H1 (cell line): ENCODE measurements at regions not wholly inside any gene's neighbourhood (a gene's known extent, or its start where the extent isn't known, plus 50 kb on each side); places are given as distances from the start of the nearest gene placed in this dataset.

Source experiments
- CTCF ChIA-PET: fragments of 300-600 bp; sonication (Branson Sonifier 250); formaldehyde crosslinking; loops from one replicate; lab custom pipeline; 2021; ENCODE audit not compliant: partially characterized antibody; lab: Charles Lee
- POLR2A ChIA-PET: fragments of 300-600 bp; sonication (Branson Sonifier 250); formaldehyde crosslinking; loops from one replicate; lab custom pipeline; 2021; ENCODE audit warnings: inconsistent platforms; ENCODE audit not compliant: partially characterized antibody; lab: Charles Lee
- DNase-seq, 2 experiments: peaks; one replicate each; pipeline versions ENCODE4 v3.0.0 to v3.0.0-alpha.2; 2010 to 2022; ENCODE audit warnings: low spot score in 2 of 2, low read depth in 1 of 2, mixed read lengths in 1 of 2
- FAIRE-seq: peaks from 2 replicates; lab custom pipeline; 2011; peaks lifted over from hg19 to GRCh38; lab: Jason Lieb, UNC
- H2AFZ ChIP-seq: 2 replicates; pipeline ENCODE4 v1.8.1; 2012; ENCODE audit warnings: low read length, inconsistent platforms
- H2AK5ac ChIP-seq: 2 replicates; pipeline ENCODE4 v1.6.1; 2013; ENCODE audit warnings: low read depth, low read length
- H2BK120ac ChIP-seq: replicated peaks from 2 replicates; pipeline ENCODE3; 2013; ENCODE audit warnings: low read depth, low read length, inconsistent platforms
- H2BK12ac ChIP-seq: 2 replicates; pipeline ENCODE4 v1.6.1; 2013; ENCODE audit warnings: low read depth, low read length
- H2BK15ac ChIP-seq: 2 replicates; pipeline ENCODE4 v1.6.1; 2013; ENCODE audit warnings: low read length
- H2BK20ac ChIP-seq: 2 replicates; pipeline ENCODE4 v1.6.1; 2013; ENCODE audit warnings: low read length
- H2BK5ac ChIP-seq: 2 replicates; pipeline ENCODE4 v1.6.1; 2013; ENCODE audit warnings: low read depth, low read length
- H3K14ac ChIP-seq: 2 replicates; pipeline ENCODE4 v1.6.1; 2013; ENCODE audit warnings: inconsistent platforms; ENCODE audit not compliant: insufficient read length
- H3K18ac ChIP-seq: 2 replicates; pipeline ENCODE4 v1.6.1; 2013; ENCODE audit warnings: low read length; ENCODE audit errors: extremely low read depth
- H3K23ac ChIP-seq: 2 replicates; pipeline ENCODE4 v1.6.1; 2013; ENCODE audit warnings: inconsistent platforms; ENCODE audit not compliant: insufficient read length
- H3K23me2 ChIP-seq: 2 replicates; pipeline ENCODE4 v1.6.1; 2013; ENCODE audit warnings: low read depth, low read length
- H3K27ac ChIP-seq: 2 replicates; pipeline ENCODE4 v1.6.1; 2011; ENCODE audit warnings: low read depth, low read length, inconsistent platforms
- H3K27me3 ChIP-seq, 4 experiments: replicated peaks in 1 of 4; 1 replicate in 1 of 4; 2 replicates in 3 of 4; pipeline versions ENCODE4 v1.6.1 to v1.8.1; 2011 to 2013; ENCODE audit warnings: low read length in 3 of 4, mild to moderate bottlenecking in 3 of 4, inconsistent platforms in 2 of 4, mixed read lengths in 2 of 4, moderate library complexity in 1 of 4; ENCODE audit not compliant: control insufficient read depth in 3 of 4, insufficient read depth in 3 of 4; ENCODE audit errors: extremely low read depth in 1 of 4
- H3K36me3 ChIP-seq, 4 experiments: 2 replicates each; pipeline versions ENCODE4 v1.6.1 to v1.8.1; 2011 to 2013; ENCODE audit warnings: mild to moderate bottlenecking in 4 of 4, low read length in 3 of 4, moderate library complexity in 2 of 4, control low read depth in 1 of 4, inconsistent platforms in 1 of 4; ENCODE audit not compliant: insufficient read depth in 4 of 4, control insufficient read depth in 2 of 4
- H3K4ac ChIP-seq: replicated peaks from 2 replicates; pipeline ENCODE3; 2013; ENCODE audit warnings: low read length, low read depth, mixed read lengths, inconsistent platforms; ENCODE audit not compliant: insufficient read length
- H3K4me1 ChIP-seq, 4 experiments: replicated peaks in 1 of 4; 1 replicate in 1 of 4; 2 replicates in 3 of 4; pipeline versions ENCODE4 v1.6.1 to v1.8.1; 2011 to 2013; ENCODE audit warnings: low read length in 3 of 4, inconsistent platforms in 2 of 4, mixed read lengths in 1 of 4; ENCODE audit not compliant: insufficient read depth in 4 of 4, control insufficient read depth in 3 of 4
- H3K4me2 ChIP-seq, 2 experiments: 2 replicates each; pipeline versions ENCODE4 v1.6.1 to v1.8.1; 2011 to 2013; ENCODE audit warnings: low read depth in 2 of 2, low read length in 2 of 2, control low read depth in 1 of 2, inconsistent platforms in 1 of 2, mild to moderate bottlenecking in 1 of 2; ENCODE audit not compliant: insufficient read depth in 1 of 2
- H3K4me3 ChIP-seq, 4 experiments: fragments of 200-600, 300-600 bp in 1 of 4; sonication (generic), shearing (Covaris generic), sonication (Bioruptor Twin) in 1 of 4; 2 replicates each; pipeline versions ENCODE4 v1.5.1 to v1.8.1; 2011 to 2016; ENCODE audit warnings: low read length in 4 of 4, low read depth in 3 of 4, control low read depth in 2 of 4, inconsistent platforms in 2 of 4, mild to moderate bottlenecking in 2 of 4, mixed read lengths in 1 of 4, moderate library complexity in 1 of 4; ENCODE audit not compliant: insufficient read depth in 2 of 4; ENCODE audit errors: extremely low read depth in 1 of 4
- H3K56ac ChIP-seq: replicated peaks from 2 replicates; pipeline ENCODE3; 2013; ENCODE audit warnings: low read depth, mild to moderate bottlenecking, mixed read lengths, low read length, inconsistent platforms; ENCODE audit not compliant: insufficient read length
- H3K79me1 ChIP-seq: 2 replicates; pipeline ENCODE4 v1.6.1; 2013; ENCODE audit warnings: low read depth, low read length, control low read depth
- H3K79me2 ChIP-seq, 2 experiments: 2 replicates each; pipeline versions ENCODE4 v1.6.1 to v1.8.1; 2012 to 2013; ENCODE audit warnings: low read length in 2 of 2, mild to moderate bottlenecking in 2 of 2, inconsistent platforms in 1 of 2; ENCODE audit not compliant: insufficient read depth in 2 of 2, control insufficient read depth in 1 of 2
- H3K9ac ChIP-seq, 4 experiments: replicated peaks in 1 of 4; 1 replicate in 1 of 4; 2 replicates in 3 of 4; pipeline versions ENCODE4 v1.6.1 to v1.8.1; 2011 to 2013; ENCODE audit warnings: low read depth in 3 of 4, low read length in 3 of 4, control low read depth in 2 of 4, mild to moderate bottlenecking in 2 of 4, moderate library complexity in 2 of 4, inconsistent platforms in 1 of 4; ENCODE audit errors: extremely low read depth in 1 of 4
- H3K9me3 ChIP-seq, 2 experiments: 2 replicates each; pipeline versions ENCODE4 v1.6.1 to v1.8.1; 2012 to 2013; ENCODE audit warnings: mild to moderate bottlenecking in 2 of 2, moderate library complexity in 2 of 2, control low read depth in 1 of 2, inconsistent platforms in 1 of 2, low read depth in 1 of 2, low read length in 1 of 2, mixed read lengths in 1 of 2; ENCODE audit not compliant: insufficient read depth in 2 of 2
- H4K20me1 ChIP-seq, 2 experiments: replicated peaks in 1 of 2; 2 replicates each; pipeline versions ENCODE3 to v1.8.1; 2011 to 2013; ENCODE audit warnings: inconsistent platforms in 2 of 2, low read length in 2 of 2, mild to moderate bottlenecking in 1 of 2; ENCODE audit not compliant: insufficient read depth in 2 of 2, control insufficient read depth in 1 of 2
- H4K5ac ChIP-seq: 2 replicates; pipeline ENCODE4 v1.6.1; 2013; ENCODE audit warnings: low read length, low read depth, mixed read lengths, inconsistent platforms; ENCODE audit not compliant: insufficient read length
- H4K8ac ChIP-seq: 2 replicates; pipeline ENCODE4 v1.8.0; 2013; ENCODE audit warnings: mild to moderate bottlenecking, moderate library complexity, low read length, inconsistent platforms; ENCODE audit not compliant: insufficient read depth; ENCODE audit errors: extremely low read depth
- H4K91ac ChIP-seq: replicated peaks from 2 replicates; pipeline ENCODE3; 2013; ENCODE audit warnings: low read length, mixed read lengths, inconsistent platforms; ENCODE audit not compliant: insufficient read length
- CBX8 ChIP-seq: fragments of 300-800, 300-1000 bp; sonication (generic); IDR thresholded peaks from 2 replicates; pipeline ENCODE4 v1.7.1; 2016; ENCODE audit warnings: low read depth, low read length, borderline replicate concordance
- GABPA ChIP-seq: IDR thresholded peaks from 2 replicates; pipeline ENCODE4 v1.6.1; 2011; ENCODE audit warnings: mild to moderate bottlenecking, low read length, moderate library complexity, borderline replicate concordance; ENCODE audit not compliant: insufficient read depth
- GTF2F1 ChIP-seq: IDR thresholded peaks from 2 replicates; pipeline ENCODE4 v1.6.1; 2012; ENCODE audit warnings: low read depth, low read length, improper control_type of control experiment, borderline replicate concordance
- JUN ChIP-seq: IDR thresholded peaks from 2 replicates; pipeline ENCODE4 v1.6.1; 2011; ENCODE audit warnings: low read depth, mild to moderate bottlenecking, improper control_type of control experiment, low read length
- POLR2AphosphoS5 ChIP-seq: IDR thresholded peaks from 2 replicates; pipeline ENCODE4 v1.6.1; 2011; ENCODE audit warnings: low read depth, low read length
- RBBP5 ChIP-seq: IDR thresholded peaks from 2 replicates; pipeline ENCODE4 v1.7.1; 2012; ENCODE audit warnings: low read depth, mild to moderate bottlenecking, inconsistent platforms, low read length, moderate library complexity, borderline replicate concordance
- RFX5 ChIP-seq: IDR thresholded peaks from 2 replicates; pipeline ENCODE4 v1.6.1; 2011; ENCODE audit warnings: low read depth, low read length, improper control_type of control experiment, borderline replicate concordance
- TEAD4 ChIP-seq: IDR thresholded peaks from 2 replicates; pipeline ENCODE4 v1.6.1; 2012; ENCODE audit warnings: low read depth, low read length, inconsistent platforms, mixed read lengths
- WGBS, 2 experiments: shearing (Covaris generic) in 1 of 2; methylation state at CpG; one replicate each; pipeline versions ENCODE4 v1.1.6 to v1.1.7; 2013 to 2015; ENCODE audit warnings: low lambda C conversion rate in 2 of 2, mixed read lengths in 2 of 2, inconsistent platforms in 1 of 2, low coverage in 1 of 2, missing lambda C conversion rate in 1 of 2; ENCODE audit not compliant: insufficient replicate concordance in 2 of 2, insufficient coverage in 1 of 2, insufficient read length in 1 of 2; ENCODE audit errors: extremely low coverage in 1 of 2, missing lambda C conversion rate in 1 of 2; 5-methylcytosine and 5-hydroxymethylcytosine counted together
- TF ChIP-seq, protein P1 (sequence below): IDR thresholded peaks from 2 replicates; pipeline ENCODE4 v1.6.1; 2012; ENCODE audit warnings: inconsistent platforms

DNA sequence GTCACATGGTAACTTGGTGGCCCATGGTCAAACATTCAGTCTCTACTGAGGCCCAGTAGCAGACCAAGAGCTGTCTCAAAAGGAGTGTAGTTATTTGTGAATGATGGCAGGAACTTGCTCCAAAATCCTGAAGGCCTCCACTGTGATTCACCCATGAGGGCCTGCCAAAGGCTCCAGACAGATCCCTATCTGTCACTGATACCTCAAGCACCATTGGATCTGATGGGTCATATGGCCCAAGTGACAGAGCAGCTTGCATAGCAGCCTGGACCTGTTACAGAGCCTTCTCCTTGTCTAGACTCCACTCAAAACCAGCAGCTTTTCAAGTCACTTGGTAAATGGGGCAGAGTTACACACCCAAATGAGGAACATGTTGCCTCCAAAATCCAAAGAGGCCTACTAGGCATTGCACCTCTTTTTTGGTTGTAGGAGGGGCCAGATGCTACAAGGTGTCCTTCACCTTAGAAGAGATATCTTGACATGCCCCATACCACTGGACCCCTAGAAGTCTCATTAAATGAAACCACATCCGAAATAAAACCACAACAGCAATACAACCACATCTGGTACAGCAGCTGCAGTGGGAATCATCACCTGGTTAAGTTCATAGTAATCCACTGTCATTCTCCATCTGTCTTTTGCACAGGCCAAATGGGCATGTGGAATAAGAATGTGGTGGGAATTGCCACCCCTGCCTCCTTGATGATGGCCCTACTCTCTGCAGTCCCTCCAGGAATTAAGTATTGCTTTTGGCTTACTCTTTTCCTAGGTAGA lies 150.4 kb upstream of the MAX start:
- Histone ChIP-seq H3K56ac (no peak overlapping the region), H4K8ac (no peak overlapping the region), H3K14ac (no peak overlapping the region), H3K79me1 (no peaks in the 10 kb centered on the region), H3K4ac (no peak overlapping the region), H4K91ac (no peak overlapping the region), H3K18ac (no peak overlapping the region), H3K27ac (no peak overlapping the region), H4K5ac (no peak overlapping the region), H3K27me3 (no peaks in the 10 kb centered on the region), H4K20me1 (no peaks in the 10 kb centered on the region), H3K36me3 (no peaks in the 10 kb centered on the region), H2AFZ (no peak overlapping the region), H3K23me2 (peaks cover 2% of the 10 kb centered on the region; the same call in 1 of the 2 replicates), H3K4me1 (peaks cover 6 to 16% (median 12%) of the 10 kb centered on the region in 4 experiments), H3K9me3 (peaks cover 4 to 8% of the 10 kb centered on the region in 2 experiments; a peak in 3 of 4 replicates), H3K4me3 (no peak overlapping the region), H2BK5ac (no peak overlapping the region), H3K4me2 (no peak overlapping the region), H2AK5ac (no peak overlapping the region), H3K9ac (no peak overlapping the region), H2BK12ac (no peak overlapping the region), H2BK20ac (no peak overlapping the region), H3K23ac (no peak overlapping the region), H3K79me2 (no peaks in the 10 kb centered on the region), H2BK120ac (no peak overlapping the region), H2BK15ac (no peak overlapping the region)
- TF ChIP-seq RBBP5 (no peak), GABPA (no peak), GTF2F1 (no peak), POLR2AphosphoS5 (no peak), CBX8 (no peak), JUN (no peak), TEAD4 (no peak), RFX5 (no peak)
- TF ChIP-seq, protein P1, sequence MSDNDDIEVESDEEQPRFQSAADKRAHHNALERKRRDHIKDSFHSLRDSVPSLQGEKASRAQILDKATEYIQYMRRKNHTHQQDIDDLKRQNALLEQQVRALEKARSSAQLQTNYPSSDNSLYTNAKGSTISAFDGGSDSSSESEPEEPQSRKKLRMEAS = no peak
- no peak for FAIRE-seq
- 69% methylated on average over 1 of the region's 1 CpG; no CpG with 5 or more reads in 1 of the 2 experiments for WGBS, 2 experiments
- CTCF ChIA-PET = interaction anchor here (1.0 to 1.6 kb wide), 2 partner anchors 13 to 27 kb away, joined by 6 read pairs; no protein-coding TSS in a partner anchor
- DNase-seq = no peak
- POLR2A ChIA-PET = no interaction called here
